Neuronal stem cell (in vitro differentiated cells): ENCODE measurements at regions not wholly inside any gene's neighbourhood (a gene's known extent, or its start where the extent isn't known, plus 50 kb on each side); places are given as distances from the start of the nearest gene placed in this dataset.
A peak's percentile ranks its signal among the peaks of the same experiment; 100 is the strongest.

ENCODE experiments used
- DNase-seq: peaks from one replicate; pipeline ENCODE4 v3.0.0-alpha.2; 2013; ENCODE audit warnings: low spot score
- H2AFZ ChIP-seq: one replicate; pipeline ENCODE4 v1.6.1; 2013; ENCODE audit warnings: mild to moderate bottlenecking, low read length, inconsistent platforms
- H2AK5ac ChIP-seq: 2 replicates; pipeline ENCODE4 v1.6.1; 2013; ENCODE audit warnings: low read depth, mild to moderate bottlenecking, inconsistent platforms, low read length, moderate library complexity, mixed read lengths
- H2BK120ac ChIP-seq: 2 replicates; pipeline ENCODE4 v1.6.1; 2013; ENCODE audit warnings: low read depth, mild to moderate bottlenecking, inconsistent platforms, low read length, moderate library complexity, mixed read lengths
- H2BK12ac ChIP-seq: one replicate; pipeline ENCODE4 v1.6.1; 2013; ENCODE audit warnings: low read length, inconsistent platforms
- H2BK15ac ChIP-seq: 2 replicates; pipeline ENCODE4 v1.6.1; 2013; ENCODE audit warnings: mild to moderate bottlenecking, low read length, inconsistent platforms, mixed read lengths
- H2BK5ac ChIP-seq: one replicate; pipeline ENCODE4 v1.6.1; 2013; ENCODE audit warnings: inconsistent platforms, mild to moderate bottlenecking, low read length, moderate library complexity
- H3K14ac ChIP-seq: one replicate; pipeline ENCODE4 v1.6.1; 2013; ENCODE audit warnings: low read length, inconsistent platforms
- H3K18ac ChIP-seq: 2 replicates; pipeline ENCODE4 v1.6.1; 2013; ENCODE audit warnings: low read length, inconsistent platforms
- H3K23ac ChIP-seq: 2 replicates; pipeline ENCODE4 v1.6.1; 2013; ENCODE audit warnings: low read depth, mild to moderate bottlenecking, mixed read lengths, low read length, inconsistent platforms; ENCODE audit not compliant: poor library complexity
- H3K27ac ChIP-seq: replicated peaks from 3 replicates; pipeline ENCODE4 v1.5.1; 2013; ENCODE audit warnings: low read length, inconsistent platforms
- H3K27me3 ChIP-seq, 3 experiments: 2 replicates each; pipeline ENCODE4 v1.6.1; 2013; ENCODE audit warnings: low read length in 3 of 3, mild to moderate bottlenecking in 2 of 3, inconsistent platforms in 1 of 3, low read depth in 1 of 3, mixed read lengths in 1 of 3, moderate library complexity in 1 of 3; ENCODE audit not compliant: control insufficient read depth in 3 of 3, insufficient read depth in 3 of 3
- H3K36me3 ChIP-seq, 2 donors: replicated peaks in 1 of 2; 2 replicates each; pipeline ENCODE4 v1.6.1; 2013; ENCODE audit warnings: low read length in 2 of 2; ENCODE audit not compliant: control insufficient read depth in 2 of 2, insufficient read depth in 2 of 2
- H3K4ac ChIP-seq: 2 replicates; pipeline ENCODE4 v1.6.1; 2013; ENCODE audit warnings: inconsistent platforms, mild to moderate bottlenecking, low read length, moderate library complexity
- H3K4me1 ChIP-seq, 2 donors: 1 replicate in 1 of 2; 2 replicates in 1 of 2; pipeline ENCODE4 v1.6.1; 2013; ENCODE audit warnings: low read length in 2 of 2, low read depth in 1 of 2; ENCODE audit not compliant: control insufficient read depth in 2 of 2, insufficient read depth in 1 of 2
- H3K4me2 ChIP-seq: one replicate; pipeline ENCODE4 v1.6.1; 2013; ENCODE audit warnings: mild to moderate bottlenecking, low read length, inconsistent platforms; ENCODE audit not compliant: insufficient read depth, poor library complexity, severe bottlenecking
- H3K4me3 ChIP-seq, 2 donors: 2 replicates each; pipeline ENCODE4 v1.5.1; 2013; ENCODE audit warnings: low read length in 2 of 2, mild to moderate bottlenecking in 2 of 2, inconsistent platforms in 1 of 2, moderate library complexity in 1 of 2
- H3K79me1 ChIP-seq: one replicate; pipeline ENCODE4 v1.6.1; 2013; ENCODE audit warnings: low read depth, mild to moderate bottlenecking, inconsistent platforms, low read length, moderate library complexity
- H3K9ac ChIP-seq: one replicate; pipeline ENCODE4 v1.6.1; 2013; ENCODE audit warnings: mild to moderate bottlenecking, low read depth, low read length, inconsistent platforms; ENCODE audit not compliant: poor library complexity
- H3K9me3 ChIP-seq, 2 donors: replicated peaks in 1 of 2; 2 replicates each; pipeline versions ENCODE3 to v1.6.1; 2013; ENCODE audit warnings: low read length in 2 of 2, mild to moderate bottlenecking in 2 of 2, inconsistent platforms in 1 of 2, low read depth in 1 of 2, mixed read lengths in 1 of 2, moderate library complexity in 1 of 2; ENCODE audit not compliant: control insufficient read depth in 2 of 2, insufficient read depth in 1 of 2
- H4K8ac ChIP-seq: one replicate; pipeline ENCODE4 v1.6.1; 2013; ENCODE audit warnings: low read depth, mild to moderate bottlenecking, inconsistent platforms, low read length, moderate library complexity
- H4K91ac ChIP-seq: one replicate; pipeline ENCODE4 v1.6.1; 2013; ENCODE audit warnings: low read length, low read depth, mild to moderate bottlenecking, inconsistent platforms; ENCODE audit not compliant: poor library complexity
- WGBS, 2 donors: extraction: QIAGEN DNeasy Blood & Tissue Kit; methylation state at CpG; one replicate each; pipeline ENCODE4 v1.1.7; 2013; ENCODE audit warnings: missing lambda C conversion rate in 2 of 2, mixed read lengths in 1 of 2; ENCODE audit not compliant: insufficient read length in 2 of 2, insufficient replicate concordance in 1 of 2; ENCODE audit errors: extremely low coverage in 2 of 2; 5-methylcytosine and 5-hydroxymethylcytosine counted together

- H3K9ac ChIP-seq, result no peak overlapping the region
- H2BK15ac ChIP-seq, result no peak overlapping the region
- no peak overlapping the region for H3K4me3 ChIP-seq
- no peaks in the 10 kb centered on the region for H3K27me3 ChIP-seq
- H2AFZ ChIP-seq, result peak overlapping the region; percentile 61
- no peak overlapping the region for H3K4me2 ChIP-seq
- H4K91ac ChIP-seq, result no peak overlapping the region
- no peak for DNase-seq
- no peak overlapping the region for H3K18ac ChIP-seq
- H3K9me3 ChIP-seq, result no peaks in the 10 kb centered on the region
- no peaks in the 10 kb centered on the region for H3K79me1 ChIP-seq
- no peak overlapping the region for H2BK12ac ChIP-seq
- no peak overlapping the region for H2AK5ac ChIP-seq
- H3K27ac ChIP-seq, result no peak overlapping the region
- no peak overlapping the region for H2BK5ac ChIP-seq
- no peak overlapping the region for H4K8ac ChIP-seq
- no peak overlapping the region for H3K23ac ChIP-seq
- no peaks in the 10 kb centered on the region for H3K36me3 ChIP-seq
- WGBS, 2 donors, result 100% methylated on average over 1 of the region's 2 CpGs; no CpG with 5 or more reads in 1 of the 2 donors
- H2BK120ac ChIP-seq, result no peak overlapping the region
- peaks cover 0 to 6% of the 10 kb centered on the region in 2 donors for H3K4me1 ChIP-seq
- no peak overlapping the region for H3K14ac ChIP-seq
- no peak overlapping the region for H3K4ac ChIP-seq
Measured at GRCh38 chr17:70606086-70606485, 436.8 kb downstream of the KCNJ2 start.

- H2BK5ac ChIP-seq, result no peak overlapping the region
- H3K4me1 ChIP-seq, result peaks cover 0 to 6% of the 10 kb centered on the region in 2 donors
- H3K4me3 ChIP-seq, result no peak overlapping the region
- no peak overlapping the region for H3K9ac ChIP-seq
- no peak overlapping the region for H2AK5ac ChIP-seq
- H2BK15ac ChIP-seq, result no peak overlapping the region
- no peak overlapping the region for H3K4ac ChIP-seq
- H3K4me2 ChIP-seq, result no peak overlapping the region
- DNase-seq, result no peak
- H2BK12ac ChIP-seq, result no peak overlapping the region
- no peaks in the 10 kb centered on the region for H3K79me1 ChIP-seq
- H2AFZ ChIP-seq, result peak overlapping the region; percentile 5
- H3K14ac ChIP-seq, result no peak overlapping the region
- WGBS, 2 donors, result no CpG with 5 or more reads among the region's 2 CpGs
- no peak overlapping the region for H3K18ac ChIP-seq
- no peak overlapping the region for H3K27ac ChIP-seq
- no peaks in the 10 kb centered on the region for H3K36me3 ChIP-seq
- H4K8ac ChIP-seq, result no peak overlapping the region
- H2BK120ac ChIP-seq, result no peak overlapping the region
- H3K23ac ChIP-seq, result no peak overlapping the region
- H3K9me3 ChIP-seq, result no peaks in the 10 kb centered on the region
- H3K27me3 ChIP-seq, result no peaks in the 10 kb centered on the region
- H4K91ac ChIP-seq, result no peak overlapping the region
Measured at GRCh38 chr17:70608193-70608592, 438.9 kb downstream of the KCNJ2 start.

- Histone ChIP-seq H3K9me3 (no peaks in the 10 kb centered on the region), H3K18ac (no peak overlapping the region), H3K4me3 (no peak overlapping the region), H2AFZ (no peak overlapping the region), H3K9ac (no peak overlapping the region), H3K27ac (no peak overlapping the region), H3K79me1 (no peaks in the 10 kb centered on the region), H2BK5ac (no peak overlapping the region), H3K23ac (no peak overlapping the region), H4K8ac (no peak overlapping the region), H2BK12ac (no peak overlapping the region), H3K4me1 (peaks cover 0 to 6% of the 10 kb centered on the region in 2 donors), H3K27me3 (no peaks in the 10 kb centered on the region), H2BK120ac (no peak overlapping the region), H3K14ac (no peak overlapping the region), H2BK15ac (no peak overlapping the region), H4K91ac (no peak overlapping the region), H3K36me3 (no peaks in the 10 kb centered on the region), H3K4ac (no peak overlapping the region), H2AK5ac (no peak overlapping the region), H3K4me2 (no peak overlapping the region)
- WGBS, 2 donors, result no CpG with 5 or more reads among the region's 2 CpGs
- DNase-seq, result no peak
Measured at GRCh38 chr17:70608957-70609356, 439.6 kb downstream of the KCNJ2 start.

- Histone ChIP-seq H3K27ac (no peak overlapping the region), H3K36me3 (no peaks in the 10 kb centered on the region)
Measured at GRCh38 chr17:70609566-70609965, 440.2 kb downstream of the KCNJ2 start.

More at GRCh38 chr17:70609566-70609965, 440.2 kb downstream of the KCNJ2 start:
- no peak overlapping the region for H2BK12ac ChIP-seq
- H3K4me1 ChIP-seq, result peaks cover 0 to 6% of the 10 kb centered on the region in 2 donors
- H3K23ac ChIP-seq, result no peak overlapping the region
- H3K4me3 ChIP-seq, result no peak overlapping the region
- no peaks in the 10 kb centered on the region for H3K79me1 ChIP-seq
- H4K8ac ChIP-seq, result no peak overlapping the region
- WGBS, 2 donors, result no CpG with 5 or more reads among the region's 1 CpG
- H3K27me3 ChIP-seq, result no peaks in the 10 kb centered on the region
- no peak overlapping the region for H3K9ac ChIP-seq
- H2BK15ac ChIP-seq, result no peak overlapping the region
- H3K18ac ChIP-seq, result no peak overlapping the region
- no peak overlapping the region for H2AK5ac ChIP-seq
- no peak overlapping the region for H3K4ac ChIP-seq
- no peak overlapping the region for H2BK120ac ChIP-seq
- no peak overlapping the region for H3K14ac ChIP-seq
- H3K4me2 ChIP-seq, result no peak overlapping the region
- no peak overlapping the region for H2AFZ ChIP-seq
- H4K91ac ChIP-seq, result no peak overlapping the region
- no peak overlapping the region for H2BK5ac ChIP-seq
- no peak for DNase-seq
- H3K9me3 ChIP-seq, result no peaks in the 10 kb centered on the region
